Stimulated activated CD8-positive, alpha-beta memory T cell treated with anti-CD3 and anti-CD28 coated beads, Interleukin-2, amount 100 ng/mL, for 1 hour (primary cell): ENCODE measurements at regions not wholly inside any gene's neighbourhood (a gene's known extent, or its start where the extent isn't known, plus 50 kb on each side); places are given as distances from the start of the nearest gene placed in this dataset.
"Not testable (repeated sequence)": the region's sequence is repeated elsewhere in the genome, so short reads cannot be mapped to it uniquely, and the experiment has no call there.

Source experiments
- DNase-seq, 2 donors: peaks; one replicate each; pipeline ENCODE4 v3.0.0-alpha.2; 2020; ENCODE audit warnings: low read depth in 2 of 2

DNA sequence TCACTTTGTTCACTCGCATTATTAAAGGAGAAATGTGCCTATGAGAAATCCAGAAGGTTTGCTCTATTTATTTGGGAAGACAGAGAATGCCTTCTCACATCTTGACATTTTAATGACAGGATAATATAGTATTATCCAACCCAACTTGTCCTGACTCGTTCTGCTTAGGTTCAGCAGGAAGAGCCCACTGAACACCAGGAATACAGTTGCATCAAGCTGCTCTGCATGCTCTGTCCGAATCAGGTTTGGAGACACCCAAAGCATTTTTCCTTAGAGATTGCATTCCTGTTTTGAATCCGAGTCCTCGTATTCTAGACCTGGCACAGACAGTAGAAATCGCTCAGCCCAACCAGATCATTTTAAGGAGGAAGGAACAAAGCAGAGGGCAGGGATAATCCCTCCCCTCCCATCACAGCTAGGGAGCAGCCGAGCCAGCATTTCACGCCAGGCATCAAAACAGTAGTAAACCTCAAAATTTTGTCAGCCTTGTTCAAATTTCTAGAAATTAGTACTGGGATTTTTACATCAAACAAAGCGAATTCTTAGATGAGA is 837.4 kb upstream of the ID2 start:
- DNase-seq, result no peak

DNA sequence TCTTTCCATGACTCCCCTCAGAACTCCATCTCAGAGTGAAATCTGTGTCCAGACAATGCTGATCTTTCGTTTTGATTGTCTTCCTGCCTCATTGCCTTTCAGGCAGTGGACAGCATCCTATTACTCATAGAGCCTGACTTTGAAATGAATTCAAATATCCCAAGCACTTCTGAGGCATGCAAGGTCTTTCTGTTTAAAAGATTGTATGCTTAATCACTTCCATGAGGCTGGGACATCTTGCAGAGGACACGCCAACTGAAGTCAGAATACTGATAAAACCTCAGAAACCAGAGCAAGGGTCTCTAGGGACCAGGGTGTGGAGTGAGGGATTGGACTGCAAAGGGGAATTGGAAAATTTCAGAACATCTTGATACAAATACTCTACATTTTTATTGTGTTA is 836.5 kb upstream of the ID2 start:
- DNase-seq, result no peak

DNA sequence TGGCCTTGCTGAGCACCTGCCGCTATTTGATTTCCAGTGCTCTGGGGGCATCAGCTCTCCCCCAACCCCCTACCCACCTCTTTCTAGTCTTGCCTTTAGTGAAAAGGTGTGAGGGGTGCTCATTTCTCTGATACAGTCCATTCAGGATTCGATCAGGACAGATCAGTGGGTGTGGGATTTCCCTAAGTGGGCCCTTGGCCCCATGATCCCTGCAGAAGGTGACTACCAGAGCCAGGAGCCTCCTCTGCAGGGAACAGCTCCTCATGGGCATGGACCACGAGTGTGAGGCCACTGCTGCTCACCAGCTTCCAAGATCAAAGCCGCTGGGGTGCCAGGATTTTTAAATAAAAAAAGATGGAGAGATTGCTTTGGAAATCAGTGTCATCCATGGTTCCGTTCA is 835.2 kb upstream of the ID2 start:
- no peak for DNase-seq

DNA sequence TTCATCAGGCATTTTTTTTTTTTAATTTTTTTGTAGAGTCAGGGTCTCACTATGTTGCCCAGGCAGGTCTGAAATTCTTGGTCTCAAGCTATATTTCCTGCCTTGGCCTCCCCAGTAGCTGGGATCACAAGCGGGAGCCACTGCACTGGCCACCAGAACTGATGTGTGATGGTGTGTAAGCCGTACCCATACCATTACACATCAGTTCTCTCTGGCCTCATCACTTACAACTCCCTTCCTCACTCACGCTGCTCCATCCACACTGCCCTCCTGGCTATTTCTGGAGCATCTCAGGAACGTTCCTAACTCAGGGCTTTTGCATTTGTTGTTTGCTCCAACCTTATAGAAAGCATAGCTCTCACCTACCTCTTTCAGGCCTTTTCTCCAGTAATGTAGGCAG is 834.5 kb upstream of the ID2 start:
- DNase-seq, result no peak

DNA sequence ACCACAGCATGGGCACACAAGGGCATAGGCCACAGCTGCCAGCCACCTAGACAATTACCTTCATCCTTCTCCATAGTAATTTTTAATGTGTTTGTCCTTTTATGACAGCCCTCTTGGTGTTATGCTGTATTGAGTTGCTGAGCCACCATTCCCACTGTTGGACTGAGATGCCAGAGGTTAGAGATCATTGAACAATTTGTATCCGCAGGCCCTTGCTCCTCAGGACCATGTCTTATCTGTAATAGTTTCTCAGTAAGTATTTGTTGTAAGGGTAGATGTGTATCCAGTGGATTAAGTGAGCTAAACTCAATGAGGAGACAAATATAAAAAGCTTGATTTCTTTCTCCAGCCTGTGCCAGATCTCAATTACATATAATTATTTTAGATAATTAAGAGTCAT is 832.8 kb upstream of the ID2 start:
- DNase-seq, result no peak

DNA sequence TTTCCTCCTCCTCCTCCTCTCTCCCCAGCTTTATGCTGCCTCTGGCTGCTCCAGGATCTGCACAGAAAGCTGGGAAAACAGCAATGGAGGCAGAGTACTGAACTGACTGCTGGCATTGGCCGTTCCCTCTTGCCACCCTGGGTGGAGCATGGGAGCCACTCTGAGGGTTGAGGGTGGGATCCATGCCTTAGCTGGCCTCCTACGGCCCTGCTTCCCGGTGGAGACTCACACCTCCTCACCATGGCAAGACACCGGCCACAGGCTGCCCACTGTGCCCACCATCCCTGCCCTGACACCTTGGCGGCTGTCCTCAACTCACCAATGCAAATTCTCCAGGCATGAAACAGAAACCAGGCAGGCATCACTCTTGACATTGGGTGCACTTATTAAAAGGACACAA is 832.3 kb upstream of the ID2 start:
- no peak for DNase-seq

DNA sequence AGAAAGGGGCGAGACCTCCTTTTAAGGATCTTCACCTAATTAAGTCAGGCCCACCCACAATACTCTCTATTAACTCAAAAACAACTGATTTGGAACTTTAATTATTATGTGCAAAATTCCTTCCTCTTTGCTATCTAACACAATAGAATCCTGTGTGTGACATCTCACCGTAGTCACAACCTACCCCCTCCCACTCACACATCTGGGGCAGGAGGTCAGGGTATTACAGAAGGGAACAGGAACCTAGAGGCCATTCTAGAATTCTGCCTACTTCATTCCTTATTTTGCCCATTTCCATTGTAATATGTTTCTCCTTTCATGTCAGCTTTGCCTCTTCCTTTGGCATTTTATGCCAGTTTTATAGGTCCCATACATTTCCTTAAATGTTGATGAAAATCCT is 829.3 kb upstream of the ID2 start:
- no peak for DNase-seq

DNA sequence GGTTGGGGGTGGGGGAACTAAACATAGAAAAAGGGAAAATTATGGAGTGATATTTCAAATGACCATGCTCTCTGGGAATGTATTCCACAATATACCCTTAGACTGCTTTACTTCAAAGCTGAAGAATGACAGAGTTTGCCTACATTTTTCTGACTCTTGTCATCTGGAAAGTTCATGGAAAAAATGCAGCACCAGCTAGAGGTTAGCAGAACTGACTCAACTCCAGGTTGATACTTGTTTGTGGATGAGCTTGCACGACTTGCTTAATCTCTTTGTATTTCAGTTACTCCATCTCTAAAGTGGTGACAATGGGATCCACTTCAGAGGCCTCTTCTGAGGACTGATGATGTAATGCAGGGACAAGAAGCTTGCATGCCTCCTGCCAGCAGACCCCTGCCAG is 824.0 kb upstream of the ID2 start:
- DNase-seq, result no peak

DNA sequence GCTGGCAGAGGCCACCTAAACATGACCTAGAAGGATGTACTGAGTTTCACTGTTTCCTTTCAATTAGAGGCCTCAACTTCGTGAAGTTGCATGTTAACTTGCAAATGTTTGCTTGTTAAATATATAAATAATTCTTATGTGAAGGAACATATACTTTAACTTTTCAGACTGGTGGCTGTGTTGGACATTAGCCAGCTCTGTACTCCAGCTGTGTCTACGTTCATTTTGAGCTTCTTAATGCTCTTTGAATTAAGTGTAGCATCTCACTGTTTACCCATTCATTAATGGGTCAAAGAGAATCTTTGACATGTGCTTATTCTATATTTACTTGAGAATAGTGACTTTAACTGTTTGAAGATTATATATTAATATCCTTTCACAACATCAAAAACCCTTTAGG is 823.2 kb upstream of the ID2 start:
- no peak for DNase-seq

DNA sequence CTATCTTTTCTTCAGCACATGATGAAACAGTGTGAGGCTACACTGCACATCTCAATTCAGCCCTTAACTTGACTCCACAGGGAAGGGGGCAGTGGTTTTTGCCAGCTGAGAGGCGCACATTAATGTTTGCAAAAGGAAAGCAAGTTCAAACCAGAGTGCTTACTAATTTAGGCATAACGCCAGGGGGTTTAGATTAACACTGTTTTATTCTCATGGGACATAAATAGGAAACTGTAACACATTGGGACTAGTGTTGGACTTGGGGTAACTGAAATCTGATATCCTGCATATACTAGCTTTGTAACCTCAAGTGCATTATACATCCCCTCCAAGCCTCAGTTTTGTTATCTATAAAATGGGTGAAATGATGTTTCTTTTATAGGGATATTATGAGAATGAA is 821.2 kb upstream of the ID2 start:
- DNase-seq, result no peak

DNA sequence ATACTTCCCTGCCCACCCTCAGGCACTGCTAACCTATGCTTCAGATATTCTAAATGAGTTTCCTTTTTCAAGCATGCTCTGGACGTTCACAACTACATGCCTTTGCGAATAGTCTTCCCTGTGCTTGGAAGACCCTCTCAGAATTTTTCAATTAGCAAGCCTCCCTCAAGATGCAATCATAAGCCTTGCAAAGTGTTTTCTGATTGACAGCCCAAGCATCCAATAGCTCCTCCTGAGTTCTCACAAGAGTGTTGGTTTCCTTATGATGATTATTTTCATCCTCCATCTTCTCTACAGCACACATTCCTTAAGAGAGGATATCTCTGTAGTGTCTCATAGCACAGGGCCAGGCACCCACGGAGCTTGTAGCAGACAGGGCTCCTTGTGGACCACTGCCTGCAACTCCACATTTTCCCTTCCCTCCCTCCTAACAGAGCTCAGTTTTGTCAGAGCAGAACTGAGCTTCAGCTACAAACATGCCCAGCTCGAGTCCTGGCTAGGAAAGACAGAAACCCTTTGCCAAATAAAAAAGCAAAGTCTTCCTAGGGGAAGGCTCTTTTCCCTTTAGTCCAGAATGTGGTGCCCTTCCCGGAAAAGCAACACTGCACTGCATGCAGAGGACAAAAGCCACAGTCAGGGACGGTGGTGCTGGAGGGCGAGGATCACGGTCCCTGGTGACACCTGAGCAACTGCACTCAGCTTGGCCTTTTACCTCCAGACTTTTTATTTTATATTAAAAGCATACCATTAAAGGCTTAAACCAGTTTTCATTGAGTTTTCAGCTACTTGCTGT is 819.8 kb upstream of the ID2 start:
- DNase-seq, result no peak

DNA sequence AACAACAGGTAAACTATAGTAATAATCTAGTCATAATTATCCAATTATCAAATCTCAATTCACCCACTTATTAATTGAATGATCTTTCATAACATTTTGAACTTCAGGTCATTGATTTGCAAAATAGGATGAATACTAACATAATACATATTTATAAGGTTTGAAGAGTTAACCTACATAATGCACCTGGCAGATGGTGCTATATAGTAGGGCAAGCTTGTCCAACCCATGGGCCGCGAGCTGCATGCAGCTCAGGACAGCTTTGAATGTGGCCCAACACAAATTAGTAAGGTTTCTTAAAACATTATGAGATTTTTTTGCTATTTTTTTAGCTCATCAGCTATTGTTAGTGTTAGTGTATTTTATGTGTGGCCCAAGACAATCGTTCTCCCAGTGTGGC is 815.8 kb upstream of the ID2 start:
- DNase-seq, result no peak

DNA sequence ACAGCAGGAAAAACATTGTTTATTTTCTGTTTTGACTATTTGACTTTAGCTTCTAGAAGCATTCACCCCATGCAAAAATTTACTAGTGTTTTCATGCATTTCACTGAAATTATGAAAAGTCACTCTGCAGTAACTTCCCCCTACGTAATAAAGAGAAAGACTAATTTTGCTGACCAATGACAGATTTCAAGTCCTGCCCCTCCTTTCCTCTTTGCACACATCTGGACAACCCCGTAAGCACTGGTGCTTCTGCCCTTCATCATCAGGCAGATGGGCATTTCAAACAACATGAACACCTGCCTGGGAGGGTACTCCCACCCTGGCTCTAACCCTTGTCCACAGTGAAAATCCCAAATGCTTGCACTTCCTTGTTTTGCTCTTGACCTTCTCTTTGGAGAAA is 815.0 kb upstream of the ID2 start:
- no peak for DNase-seq

DNA sequence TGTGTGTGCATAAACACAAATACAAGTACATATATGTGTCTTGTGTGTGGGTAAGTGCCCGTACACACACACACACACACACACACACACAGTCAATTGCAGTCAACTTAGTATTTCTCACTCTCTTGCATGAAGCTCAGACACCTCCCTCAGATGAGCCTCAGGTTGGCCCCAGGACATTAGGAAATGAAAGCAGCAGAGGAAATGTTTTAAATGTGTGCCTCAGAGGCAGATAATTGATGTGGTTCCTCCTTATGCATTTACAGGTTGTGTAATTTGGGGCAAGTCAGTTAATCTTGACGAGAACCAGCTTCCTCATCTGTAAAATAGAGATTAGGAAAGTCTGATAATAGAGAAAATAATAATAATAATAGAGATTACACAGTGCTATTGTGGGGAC is 814.0 kb upstream of the ID2 start:
- DNase-seq, result no peak

DNA sequence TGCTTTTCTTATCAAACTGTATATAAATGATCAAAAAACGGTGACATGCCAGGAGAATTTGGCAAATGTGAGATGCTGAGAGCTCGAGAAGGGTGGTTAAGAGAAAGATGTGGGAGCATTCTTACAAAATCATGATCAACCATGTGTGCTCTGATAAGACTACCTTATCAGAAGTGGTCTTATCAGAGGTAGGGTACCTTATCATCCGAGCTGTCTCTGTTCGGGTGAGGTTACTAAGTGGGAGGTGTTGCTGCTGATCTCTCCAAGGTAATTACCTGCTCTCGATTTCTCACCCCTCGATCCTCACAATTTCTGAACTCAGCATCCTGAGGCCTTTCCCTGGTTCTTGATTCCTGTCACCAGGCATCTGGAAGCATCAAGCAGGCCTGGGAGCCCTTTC is 813.0 kb upstream of the ID2 start:
- DNase-seq, result no peak

DNA sequence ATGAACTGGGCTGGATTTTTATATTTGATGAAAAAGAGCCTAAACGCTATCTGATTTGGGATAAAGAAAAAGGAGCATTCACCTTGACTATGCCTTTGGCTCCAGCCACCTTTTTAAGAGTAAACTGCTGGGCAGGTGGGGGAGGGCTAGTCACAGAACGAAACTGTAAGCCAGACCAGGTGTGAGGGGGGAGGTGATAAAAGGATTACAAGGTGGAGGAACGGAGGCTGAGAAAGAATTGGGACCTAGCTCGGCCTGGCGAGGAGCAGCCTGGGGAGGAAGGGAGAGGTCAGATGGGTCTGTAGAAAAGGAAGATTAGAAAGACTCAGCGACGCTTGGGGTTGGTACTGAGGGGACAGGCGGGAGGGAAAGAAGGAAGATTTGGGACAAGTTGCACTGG is 805.4 kb upstream of the ID2 start:
- DNase-seq, result not testable (repeated sequence)

DNA sequence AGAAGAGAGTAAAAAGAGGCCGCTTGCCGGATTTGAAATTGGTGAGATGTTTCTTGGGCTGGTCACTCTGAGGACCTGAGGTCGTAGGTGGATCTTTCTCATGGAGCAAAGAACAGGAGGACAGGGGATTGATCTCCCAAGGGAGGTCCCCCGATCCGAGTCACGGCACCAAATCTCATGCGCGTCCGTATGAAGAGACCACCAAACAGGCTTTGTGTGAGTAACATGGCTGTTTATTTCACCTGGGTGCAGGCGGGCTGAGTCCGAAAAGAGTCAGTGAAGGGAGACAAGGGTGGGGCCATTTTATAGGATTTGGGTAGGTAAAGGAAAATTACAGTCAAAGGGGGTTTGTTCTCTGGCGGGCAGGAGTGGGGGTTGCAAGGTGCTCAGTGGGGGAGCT is 803.6 kb upstream of the ID2 start:
- not testable (repeated sequence) for DNase-seq

DNA sequence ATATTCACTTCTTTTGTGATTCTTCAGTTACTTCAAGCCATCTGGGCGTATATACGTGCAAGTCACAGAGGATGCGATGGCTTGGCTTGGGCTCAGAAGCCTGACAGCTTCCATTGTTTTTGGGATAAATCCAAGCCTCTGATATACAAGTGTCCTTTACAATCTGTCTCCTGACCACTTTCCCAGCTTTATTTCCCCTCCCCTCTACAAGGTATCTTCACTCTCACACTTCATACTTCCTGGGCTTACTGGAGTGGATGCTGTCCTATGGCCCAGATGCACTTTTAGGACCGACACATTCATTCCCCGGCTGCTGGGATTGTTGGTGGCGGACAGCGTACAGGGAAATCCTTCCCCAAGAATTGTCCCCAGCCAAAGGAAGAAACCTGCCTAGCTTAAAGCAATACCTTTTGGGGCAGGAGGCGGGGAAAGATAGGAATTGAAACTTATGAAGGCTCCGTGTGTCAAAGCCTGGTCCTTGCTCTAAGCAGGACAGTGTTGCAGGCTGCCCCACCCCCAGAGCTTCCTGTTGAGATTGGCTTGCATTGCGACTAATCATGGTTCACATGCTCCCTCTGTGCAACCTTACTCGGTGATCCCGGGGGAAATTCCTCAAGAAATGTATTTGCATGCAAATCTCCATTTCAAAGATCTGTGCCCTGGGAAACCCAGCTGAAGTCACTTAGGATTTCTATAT is 802.9 kb upstream of the ID2 start:
- no peak for DNase-seq

DNA sequence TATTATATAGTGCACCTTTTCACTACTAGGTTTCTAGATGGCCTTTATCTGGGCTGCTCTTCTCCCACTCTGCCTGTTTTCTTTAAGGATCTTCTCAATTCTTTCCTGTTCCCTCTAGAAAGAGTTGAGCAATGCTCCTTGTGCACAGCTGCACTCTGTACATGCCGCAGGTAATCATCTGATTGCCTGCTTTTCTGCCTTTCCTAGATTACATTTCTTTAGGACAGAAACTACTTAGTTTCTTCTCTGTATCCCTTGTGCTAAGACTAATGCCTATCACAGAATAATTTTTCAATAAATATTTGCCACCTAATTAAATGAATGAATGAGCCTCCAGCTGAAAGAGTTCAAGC is 802.4 kb upstream of the ID2 start:
- no peak for DNase-seq

DNA sequence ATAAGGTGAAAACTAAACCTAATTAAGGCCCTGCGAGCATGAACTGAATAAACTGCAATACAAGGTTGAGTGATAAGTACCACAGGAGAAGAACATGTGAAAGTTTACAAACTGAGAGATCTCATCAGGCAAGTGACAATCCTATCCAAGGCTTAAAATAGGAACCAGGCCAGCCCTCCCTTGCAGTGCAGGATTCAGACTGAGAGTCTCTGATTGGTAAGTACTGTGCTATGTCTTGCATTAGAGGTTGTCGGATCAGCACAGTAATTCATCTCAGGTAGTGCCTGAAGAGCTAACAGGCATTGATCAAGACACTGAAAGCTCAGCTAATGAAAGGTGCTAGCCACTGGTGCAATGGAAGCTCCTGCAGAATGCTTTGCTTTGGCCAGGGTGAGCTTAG is 801.7 kb upstream of the ID2 start:
- no peak for DNase-seq

DNA sequence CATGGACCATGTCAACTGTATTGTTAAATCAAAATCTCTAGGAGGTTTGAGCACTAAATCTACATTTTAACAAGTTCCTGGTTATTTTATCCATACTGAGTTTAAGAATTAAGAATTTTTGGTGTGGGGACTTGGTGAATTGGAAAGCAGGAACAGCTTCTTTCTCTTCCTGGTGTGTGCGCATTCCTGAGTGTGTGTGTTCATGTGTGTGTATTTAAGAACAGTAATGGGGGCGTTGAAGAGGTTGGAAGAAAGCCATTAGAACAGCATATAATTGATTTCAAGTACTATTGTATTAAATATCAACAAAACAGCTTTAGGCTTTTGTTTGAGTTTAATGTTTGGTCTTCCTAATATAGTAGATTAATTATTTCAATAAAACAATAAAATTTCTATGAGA is 801.3 kb upstream of the ID2 start:
- no peak for DNase-seq

DNA sequence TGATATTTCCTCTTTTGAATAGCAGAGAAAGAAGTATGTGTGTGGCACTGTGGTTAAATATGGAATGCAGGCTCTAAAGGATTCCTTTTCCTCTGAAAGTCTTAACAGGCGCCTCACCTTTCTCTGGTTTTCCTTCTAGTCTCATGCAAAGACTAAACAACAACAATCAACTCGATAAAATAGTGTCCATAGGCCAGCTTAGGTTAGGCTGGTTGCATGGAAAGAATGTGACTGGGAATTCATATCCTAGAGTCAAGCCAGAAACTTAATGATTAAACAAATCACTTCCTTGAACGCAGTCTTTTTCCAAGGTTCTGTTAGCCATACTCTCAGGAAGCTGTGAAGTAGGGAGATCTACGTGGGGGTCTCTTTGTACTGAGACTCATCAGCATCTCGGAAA is 800.8 kb upstream of the ID2 start:
- DNase-seq, result no peak

DNA sequence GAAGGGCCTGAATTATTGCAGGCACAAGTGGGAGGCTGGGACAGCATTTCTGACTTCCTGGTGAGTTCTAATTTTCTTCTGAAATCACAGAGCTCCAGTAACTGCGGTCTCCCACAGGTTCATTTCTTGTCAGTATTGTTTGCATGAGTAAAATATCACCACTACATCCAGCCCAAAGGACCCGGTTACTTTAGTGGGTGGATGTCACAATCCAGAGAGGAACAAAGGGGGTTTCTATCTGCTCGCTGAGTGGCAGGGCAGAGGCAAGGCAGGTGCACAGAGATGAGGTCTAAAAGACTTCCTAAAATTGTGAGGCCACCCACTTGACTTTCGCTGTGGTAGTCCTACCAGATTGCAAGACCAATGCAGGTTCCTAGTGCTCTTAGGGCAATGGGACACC is 800.4 kb upstream of the ID2 start:
- no peak for DNase-seq

DNA sequence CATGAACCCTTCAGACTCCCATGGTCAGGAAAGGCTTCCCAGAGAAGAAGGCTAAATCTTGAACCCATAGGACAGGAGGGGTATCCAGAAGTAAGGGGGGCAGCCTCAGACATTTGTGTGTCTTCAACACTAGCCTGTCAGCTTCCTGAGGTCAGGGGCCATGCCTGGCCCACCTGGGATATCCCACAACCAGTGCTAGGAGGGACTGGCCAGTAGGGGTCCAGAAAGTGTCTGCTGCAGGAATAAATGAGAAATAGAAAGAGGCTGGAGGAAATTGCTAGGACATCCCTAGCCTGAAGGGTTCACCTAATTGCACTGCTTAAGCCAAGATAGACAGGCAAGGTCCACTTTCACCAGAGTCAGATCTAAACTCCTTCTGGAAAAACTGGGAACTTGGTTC is 799.6 kb upstream of the ID2 start:
- no peak for DNase-seq
